ENCODE measurements at regions not wholly inside any gene's neighbourhood (a gene's known extent, or its start where the extent isn't known, plus 50 kb on each side); places are given as distances from the start of the nearest gene placed in this dataset.
A peak's percentile ranks its signal among the peaks of the same experiment; 100 is the strongest.
"Not testable (repeated sequence)": the region's sequence is repeated elsewhere in the genome, so short reads cannot be mapped to it uniquely, and the experiment has no call there.

GRCh38 chr9:111106202-111106601 is 67.9 kb upstream of the LPAR1 start:
- no peaks in the 10 kb centered on the region for H3K27me3 ChIP-seq (ENCODE audit: control insufficient read depth in 2 of 2, insufficient read depth in 1 of 2, low read length in 1 of 2)
- no peak overlapping the region for H3K27ac ChIP-seq (ENCODE audit: low read depth in 1 of 2, low read length in 1 of 2)
- no peaks in the 10 kb centered on the region for H3K36me3 ChIP-seq (ENCODE audit: control insufficient read depth in 2 of 2, insufficient read depth in 2 of 2, low read length in 1 of 2)
- H3K9me3 ChIP-seq (ENCODE audit: control insufficient read depth in 2 of 2, insufficient read depth in 1 of 2, low read length in 1 of 2): no peaks in the 10 kb centered on the region
- 89% methylated on average over 6 of the region's 6 CpGs for WGBS
- H3K4me1 ChIP-seq (ENCODE audit: control insufficient read depth in 2 of 2, insufficient read depth in 2 of 2, low read length in 2 of 2): no peaks in the 10 kb centered on the region
- DNase-seq (ENCODE audit: low read depth in 6 of 9, low spot score in 9 of 9): no peak
- H3K4me3 ChIP-seq (ENCODE audit: low read length in 2 of 2): no peak overlapping the region

DNA sequence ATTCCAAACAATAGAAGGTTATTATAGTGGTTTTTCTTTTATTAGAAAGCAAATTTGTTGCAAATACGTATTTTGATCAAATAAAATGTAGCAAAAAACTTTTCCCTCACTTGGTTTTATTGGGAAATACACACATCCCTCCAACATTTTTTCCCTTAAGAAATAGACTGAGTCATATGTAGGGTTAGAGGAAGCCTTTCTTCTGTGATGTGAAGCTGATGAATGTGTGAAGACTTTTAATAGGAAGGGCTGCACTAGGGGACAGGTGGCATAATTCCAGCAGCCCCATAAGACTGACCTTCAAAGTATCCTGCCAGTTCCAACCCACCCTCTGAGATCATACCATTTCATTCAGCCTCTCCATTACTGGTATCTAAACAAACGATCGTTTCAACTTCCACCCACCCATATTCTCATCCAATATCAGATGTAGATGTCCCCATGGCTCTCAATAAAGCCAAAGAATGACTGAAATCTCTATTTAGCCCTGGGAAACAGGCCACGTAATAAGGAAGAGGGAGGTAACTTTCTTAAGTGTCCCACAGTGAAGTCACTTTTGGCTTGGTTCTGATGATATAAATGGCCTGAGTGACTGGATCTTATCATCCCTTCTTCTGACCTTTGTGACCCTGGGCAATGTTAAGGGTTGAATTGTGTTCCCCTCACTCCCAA is 64.7 kb upstream of the LPAR1 start:
- WGBS: 96% methylated on average over 4 of the region's 4 CpGs
- no peak for DNase-seq (ENCODE audit: low read depth in 6 of 9, low spot score in 9 of 9)

GRCh38 chr9:111099199-111100008 is 61.1 kb upstream of the LPAR1 start:
- Histone ChIP-seq H3K9me3 (ENCODE audit: control insufficient read depth in 2 of 2, insufficient read depth in 1 of 2, low read length in 1 of 2) (no peaks in the 10 kb centered on the region), H3K4me3 (ENCODE audit: low read length in 2 of 2) (no peak overlapping the region), H3K36me3 (ENCODE audit: control insufficient read depth in 2 of 2, insufficient read depth in 2 of 2, low read length in 1 of 2) (no peaks in the 10 kb centered on the region), H3K27ac (ENCODE audit: low read depth in 1 of 2, low read length in 1 of 2) (no peak overlapping the region), H3K27me3 (ENCODE audit: control insufficient read depth in 2 of 2, insufficient read depth in 1 of 2, low read length in 1 of 2) (no peaks in the 10 kb centered on the region), H3K4me1 (ENCODE audit: control insufficient read depth in 2 of 2, insufficient read depth in 2 of 2, low read length in 2 of 2) (no peaks in the 10 kb centered on the region)
- WGBS: 88% methylated on average over 9 of the region's 9 CpGs
- no peak for DNase-seq (ENCODE audit: low read depth in 6 of 9, low spot score in 9 of 9)

More for the DNA sequence above, 64.7 kb upstream of the LPAR1 start:
- Histone ChIP-seq H3K27ac (ENCODE audit: low read depth in 1 of 2, low read length in 1 of 2) (no peak overlapping the region), H3K4me3 (ENCODE audit: low read length in 2 of 2) (no peak overlapping the region), H3K4me1 (ENCODE audit: control insufficient read depth in 2 of 2, insufficient read depth in 2 of 2, low read length in 2 of 2) (no peaks in the 10 kb centered on the region), H3K36me3 (ENCODE audit: control insufficient read depth in 2 of 2, insufficient read depth in 2 of 2, low read length in 1 of 2) (no peaks in the 10 kb centered on the region), H3K9me3 (ENCODE audit: control insufficient read depth in 2 of 2, insufficient read depth in 1 of 2, low read length in 1 of 2) (no peaks in the 10 kb centered on the region), H3K27me3 (ENCODE audit: control insufficient read depth in 2 of 2, insufficient read depth in 1 of 2, low read length in 1 of 2) (no peaks in the 10 kb centered on the region)

DNA sequence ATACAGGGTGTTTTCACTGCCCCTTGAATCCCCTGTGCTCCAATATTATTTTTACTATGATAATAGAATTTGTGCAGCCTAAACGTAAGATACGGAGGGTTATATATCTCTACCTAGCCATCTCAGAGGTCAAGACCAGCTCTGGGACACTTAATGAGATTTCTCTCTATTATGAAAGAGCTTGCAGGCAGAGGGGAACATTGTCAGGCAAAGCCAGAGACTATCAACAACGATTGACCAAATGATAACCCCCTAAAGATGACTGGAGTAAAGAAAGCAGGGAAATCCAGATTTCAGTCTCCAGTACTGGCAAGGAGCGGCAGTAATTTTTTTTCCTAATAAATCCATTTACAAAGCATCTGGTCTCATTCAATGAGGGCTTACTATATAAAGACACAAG is 59.8 kb upstream of the LPAR1 start:
- WGBS: 92% methylated on average over 4 of the region's 4 CpGs
- no peak overlapping the region for H3K27ac ChIP-seq (ENCODE audit: low read depth in 1 of 2, low read length in 1 of 2)
- no peaks in the 10 kb centered on the region for H3K9me3 ChIP-seq (ENCODE audit: control insufficient read depth in 2 of 2, insufficient read depth in 1 of 2, low read length in 1 of 2)
- H3K4me1 ChIP-seq (ENCODE audit: control insufficient read depth in 2 of 2, insufficient read depth in 2 of 2, low read length in 2 of 2): no peaks in the 10 kb centered on the region
- no peak overlapping the region for H3K4me3 ChIP-seq (ENCODE audit: low read length in 2 of 2)
- DNase-seq (ENCODE audit: low read depth in 6 of 9, low spot score in 9 of 9): no peak
- H3K27me3 ChIP-seq (ENCODE audit: control insufficient read depth in 2 of 2, insufficient read depth in 1 of 2, low read length in 1 of 2): no peaks in the 10 kb centered on the region
- no peaks in the 10 kb centered on the region for H3K36me3 ChIP-seq (ENCODE audit: control insufficient read depth in 2 of 2, insufficient read depth in 2 of 2, low read length in 1 of 2)

- no peak for DNase-seq (ENCODE audit: low read depth in 6 of 9, low spot score in 9 of 9)
- 93% methylated on average over 3 of the region's 3 CpGs for WGBS
- H3K36me3 ChIP-seq (ENCODE audit: control insufficient read depth in 2 of 2, insufficient read depth in 2 of 2, low read length in 1 of 2): no peaks in the 10 kb centered on the region
These were observed 57.8 kb upstream of the LPAR1 start for GRCh38 chr9:111096051-111096450.

GRCh38 chr9:111095441-111095840 is 57.2 kb upstream of the LPAR1 start:
- no peak for DNase-seq (ENCODE audit: low read depth in 6 of 9, low spot score in 9 of 9)
- 91% methylated on average over 4 of the region's 4 CpGs for WGBS
- H3K27me3 ChIP-seq (ENCODE audit: control insufficient read depth in 2 of 2, insufficient read depth in 1 of 2, low read length in 1 of 2): no peaks in the 10 kb centered on the region
- no peaks in the 10 kb centered on the region for H3K4me1 ChIP-seq (ENCODE audit: control insufficient read depth in 2 of 2, insufficient read depth in 2 of 2, low read length in 2 of 2)
- no peaks in the 10 kb centered on the region for H3K36me3 ChIP-seq (ENCODE audit: control insufficient read depth in 2 of 2, insufficient read depth in 2 of 2, low read length in 1 of 2)
- H3K4me3 ChIP-seq (ENCODE audit: low read length in 2 of 2): no peak overlapping the region
- no peaks in the 10 kb centered on the region for H3K9me3 ChIP-seq (ENCODE audit: control insufficient read depth in 2 of 2, insufficient read depth in 1 of 2, low read length in 1 of 2)
- H3K27ac ChIP-seq (ENCODE audit: low read depth in 1 of 2, low read length in 1 of 2): peak overlapping the region in 1 of 2 donors; percentile 25

More at GRCh38 chr9:111096051-111096450, 57.8 kb upstream of the LPAR1 start:
- H3K27ac ChIP-seq (ENCODE audit: low read depth in 1 of 2, low read length in 1 of 2): no peak overlapping the region
- no peaks in the 10 kb centered on the region for H3K9me3 ChIP-seq (ENCODE audit: control insufficient read depth in 2 of 2, insufficient read depth in 1 of 2, low read length in 1 of 2)
- H3K4me1 ChIP-seq (ENCODE audit: control insufficient read depth in 2 of 2, insufficient read depth in 2 of 2, low read length in 2 of 2): no peaks in the 10 kb centered on the region
- H3K4me3 ChIP-seq (ENCODE audit: low read length in 2 of 2): no peak overlapping the region
- no peaks in the 10 kb centered on the region for H3K27me3 ChIP-seq (ENCODE audit: control insufficient read depth in 2 of 2, insufficient read depth in 1 of 2, low read length in 1 of 2)

GRCh38 chr9:111094958-111095357 is 56.7 kb upstream of the LPAR1 start:
- DNase-seq (ENCODE audit: low read depth in 6 of 9, low spot score in 9 of 9): no peak
- no peaks in the 10 kb centered on the region for H3K27me3 ChIP-seq (ENCODE audit: control insufficient read depth in 2 of 2, insufficient read depth in 1 of 2, low read length in 1 of 2)
- H3K27ac ChIP-seq (ENCODE audit: low read depth in 1 of 2, low read length in 1 of 2): no peak overlapping the region
- H3K4me1 ChIP-seq (ENCODE audit: control insufficient read depth in 2 of 2, insufficient read depth in 2 of 2, low read length in 2 of 2): no peaks in the 10 kb centered on the region
- H3K4me3 ChIP-seq (ENCODE audit: low read length in 2 of 2): no peak overlapping the region
- H3K9me3 ChIP-seq (ENCODE audit: control insufficient read depth in 2 of 2, insufficient read depth in 1 of 2, low read length in 1 of 2): no peaks in the 10 kb centered on the region
- no peaks in the 10 kb centered on the region for H3K36me3 ChIP-seq (ENCODE audit: control insufficient read depth in 2 of 2, insufficient read depth in 2 of 2, low read length in 1 of 2)

GRCh38 chr9:111094433-111094924 is 56.2 kb upstream of the LPAR1 start:
- peak in 1 of 9 donors; percentile 9 for DNase-seq (ENCODE audit: low read depth in 6 of 9, low spot score in 9 of 9)
- H3K27ac ChIP-seq (ENCODE audit: low read depth in 1 of 2, low read length in 1 of 2): no peak overlapping the region
- WGBS: 39% methylated on average over 2 of the region's 2 CpGs

GRCh38 chr9:111092167-111092566 is 53.9 kb upstream of the LPAR1 start:
- H3K4me1 ChIP-seq (ENCODE audit: control insufficient read depth in 2 of 2, insufficient read depth in 2 of 2, low read length in 2 of 2); H3K27me3 ChIP-seq (ENCODE audit: control insufficient read depth in 2 of 2, insufficient read depth in 1 of 2, low read length in 1 of 2); DNase-seq (ENCODE audit: low read depth in 6 of 9, low spot score in 9 of 9); H3K9me3 ChIP-seq (ENCODE audit: control insufficient read depth in 2 of 2, insufficient read depth in 1 of 2, low read length in 1 of 2); H3K27ac ChIP-seq (ENCODE audit: low read depth in 1 of 2, low read length in 1 of 2); H3K4me3 ChIP-seq (ENCODE audit: low read length in 2 of 2); H3K36me3 ChIP-seq (ENCODE audit: control insufficient read depth in 2 of 2, insufficient read depth in 2 of 2, low read length in 1 of 2): not testable (repeated sequence)
- WGBS: 98% methylated on average over 1 of the region's 1 CpG

More at GRCh38 chr9:111094433-111094924, 56.2 kb upstream of the LPAR1 start:
- H3K27me3 ChIP-seq (ENCODE audit: control insufficient read depth in 2 of 2, insufficient read depth in 1 of 2, low read length in 1 of 2): no peaks in the 10 kb centered on the region
- H3K36me3 ChIP-seq (ENCODE audit: control insufficient read depth in 2 of 2, insufficient read depth in 2 of 2, low read length in 1 of 2): no peaks in the 10 kb centered on the region
- H3K4me3 ChIP-seq (ENCODE audit: low read length in 2 of 2): no peak overlapping the region
- H3K4me1 ChIP-seq (ENCODE audit: control insufficient read depth in 2 of 2, insufficient read depth in 2 of 2, low read length in 2 of 2): no peaks in the 10 kb centered on the region
- H3K9me3 ChIP-seq (ENCODE audit: control insufficient read depth in 2 of 2, insufficient read depth in 1 of 2, low read length in 1 of 2): no peaks in the 10 kb centered on the region
